A673 (cell line): ENCODE measurements at regions not wholly inside any gene's neighbourhood (a gene's known extent, or its start where the extent isn't known, plus 50 kb on each side); places are given as distances from the start of the nearest gene placed in this dataset.
A peak's percentile ranks its signal among the peaks of the same experiment; 100 is the strongest.

Experiments
- BruUV-seq: library from RNA; stranded (reverse); fragments of 400-500 nt; replicated peaks from 2 replicates; lab custom pipeline; 2021; lab: Mats Ljungman, UMichigan
- CTCF ChIA-PET: fragments of 300-600 bp; sonication (Branson Sonifier 250); formaldehyde crosslinking; loops from one replicate; lab custom pipeline; 2022; ENCODE audit warnings: antibody characterized with exemption; lab: Charles Lee
- POLR2A ChIA-PET: fragments of 300-600 bp; sonication (Branson Sonifier 250); formaldehyde crosslinking; loops from one replicate; lab custom pipeline; 2022; ENCODE audit warnings: antibody characterized with exemption; ENCODE audit not compliant: low non-redundant PET; lab: Charles Lee
- DNase-seq: peaks from one replicate; pipeline ENCODE4 v3.0.0-alpha.2; 2015; ENCODE audit warnings: low spot score
- H3K27ac ChIP-seq: fragments of 200-600 bp; sonication (generic); 2 replicates; pipeline ENCODE4 v1.5.1; 2016; ENCODE audit warnings: mixed run types, low read depth, mild to moderate bottlenecking, mixed read lengths, antibody characterized with exemption, low read length; ENCODE audit not compliant: poor library complexity, severe bottlenecking
- H3K27me3 ChIP-seq: fragments of 200-600 bp; sonication (generic); replicated peaks from 2 replicates; pipeline ENCODE4 v1.6.1; 2017; ENCODE audit warnings: mixed run types, low read depth, mild to moderate bottlenecking, mixed read lengths, antibody characterized with exemption, low read length; ENCODE audit not compliant: insufficient read depth, poor library complexity
- H3K36me3 ChIP-seq: fragments of 200-600 bp; sonication (generic); 2 replicates; pipeline ENCODE4 v1.6.1; 2016; ENCODE audit warnings: mixed run types, mild to moderate bottlenecking, mixed read lengths, antibody characterized with exemption, low read length; ENCODE audit not compliant: insufficient read depth, poor library complexity, severe bottlenecking
- H3K4me1 ChIP-seq: fragments of 200-600 bp; sonication (generic); 2 replicates; pipeline ENCODE4 v1.6.1; 2017; ENCODE audit warnings: mixed run types, mild to moderate bottlenecking, mixed read lengths, antibody characterized with exemption, low read length; ENCODE audit not compliant: insufficient read depth, poor library complexity, severe bottlenecking
- H3K4me3 ChIP-seq: fragments of 200-600 bp; sonication (generic); 2 replicates; pipeline ENCODE4 v1.5.1; 2016; ENCODE audit warnings: low read depth, mixed run types, mild to moderate bottlenecking, mixed read lengths, low read length; ENCODE audit not compliant: poor library complexity, severe bottlenecking
- H3K9me3 ChIP-seq: fragments of 200-600 bp; sonication (generic); 2 replicates; pipeline ENCODE4 v1.6.1; 2016; ENCODE audit warnings: mixed run types, low read depth, mild to moderate bottlenecking, mixed read lengths, antibody characterized with exemption, low read length; ENCODE audit not compliant: poor library complexity, severe bottlenecking
- EZH2 ChIP-seq: fragments of 200-600 bp; sonication (generic); IDR thresholded peaks from 2 replicates; pipeline ENCODE4 v1.6.1; 2017; ENCODE audit warnings: borderline replicate concordance, low read depth, mild to moderate bottlenecking, mixed read lengths, antibody characterized with exemption, low read length; ENCODE audit not compliant: poor library complexity, severe bottlenecking
- intact Hi-C: fragments of 100-400 bp; cut with micrococcal nuclease; formaldehyde crosslinking; loops from one replicate; pipeline ENCODE4 v1.10.0; 2022; ENCODE audit not compliant: unreplicated experiment
- TF ChIP-seq, protein P1 (sequence below): fragments of 300-800, 200-600 bp; sonication (generic); conservative IDR thresholded peaks from 2 replicates; pipeline ENCODE4 v1.5.1; 2017; ENCODE audit warnings: low read depth, mild to moderate bottlenecking, antibody characterized with exemption, low read length, moderate library complexity, mixed read lengths

DNA sequence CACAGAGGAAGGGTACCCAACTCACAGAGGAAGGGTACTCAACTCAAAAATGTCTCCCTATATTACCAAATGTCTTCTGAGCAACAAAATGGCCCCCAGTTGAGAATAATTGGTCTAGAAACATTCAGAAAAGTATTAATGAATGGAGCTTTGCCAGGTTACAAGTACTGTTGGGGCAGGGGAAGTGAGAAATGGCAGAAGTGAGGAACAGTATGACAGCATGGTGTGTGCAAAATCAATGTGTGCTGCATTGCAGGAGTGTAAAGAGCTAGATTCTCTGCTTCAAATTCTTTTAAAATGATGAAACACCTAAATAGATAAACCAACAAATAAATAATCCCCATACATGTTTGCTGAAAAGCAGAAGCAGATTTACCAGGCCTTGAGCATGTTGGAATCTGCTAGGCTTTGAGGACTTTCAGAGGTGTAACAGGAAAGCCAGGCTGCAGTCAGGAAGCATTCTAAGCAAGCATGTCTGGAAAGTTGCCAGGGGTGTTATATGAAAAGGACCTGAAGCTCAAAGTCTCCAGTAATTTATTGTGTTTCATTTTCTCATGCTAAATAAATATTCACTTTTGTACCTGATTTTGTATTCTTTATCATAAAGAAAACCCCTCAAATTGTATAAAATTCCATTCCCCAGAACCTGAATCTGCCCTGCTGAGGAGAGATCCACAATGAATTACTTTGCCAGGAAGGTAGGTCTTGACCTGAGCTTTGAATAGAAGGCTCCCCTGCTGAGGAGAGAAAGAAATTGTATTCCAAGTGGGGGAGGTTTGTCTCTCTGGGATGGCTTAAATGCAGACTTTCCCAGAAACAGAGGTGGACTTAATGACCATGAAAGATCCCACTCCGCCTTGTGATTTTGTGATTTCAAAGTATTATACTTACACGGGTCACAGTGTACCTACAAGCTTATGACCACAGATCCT, 265.0 kb upstream of the MARCKS start:
- H3K4me3 ChIP-seq: no peak overlapping the region
- no peaks in the 10 kb centered on the region for H3K36me3 ChIP-seq
- no peaks in the 10 kb centered on the region for H3K9me3 ChIP-seq
- no peak overlapping the region for H3K27ac ChIP-seq
- intact Hi-C loops: no loop called here
- BruUV-seq: no TSS peak
- POLR2A ChIA-PET: no interaction called here
- TF ChIP-seq EZH2: no peak
- TF ChIP-seq, protein P1, sequence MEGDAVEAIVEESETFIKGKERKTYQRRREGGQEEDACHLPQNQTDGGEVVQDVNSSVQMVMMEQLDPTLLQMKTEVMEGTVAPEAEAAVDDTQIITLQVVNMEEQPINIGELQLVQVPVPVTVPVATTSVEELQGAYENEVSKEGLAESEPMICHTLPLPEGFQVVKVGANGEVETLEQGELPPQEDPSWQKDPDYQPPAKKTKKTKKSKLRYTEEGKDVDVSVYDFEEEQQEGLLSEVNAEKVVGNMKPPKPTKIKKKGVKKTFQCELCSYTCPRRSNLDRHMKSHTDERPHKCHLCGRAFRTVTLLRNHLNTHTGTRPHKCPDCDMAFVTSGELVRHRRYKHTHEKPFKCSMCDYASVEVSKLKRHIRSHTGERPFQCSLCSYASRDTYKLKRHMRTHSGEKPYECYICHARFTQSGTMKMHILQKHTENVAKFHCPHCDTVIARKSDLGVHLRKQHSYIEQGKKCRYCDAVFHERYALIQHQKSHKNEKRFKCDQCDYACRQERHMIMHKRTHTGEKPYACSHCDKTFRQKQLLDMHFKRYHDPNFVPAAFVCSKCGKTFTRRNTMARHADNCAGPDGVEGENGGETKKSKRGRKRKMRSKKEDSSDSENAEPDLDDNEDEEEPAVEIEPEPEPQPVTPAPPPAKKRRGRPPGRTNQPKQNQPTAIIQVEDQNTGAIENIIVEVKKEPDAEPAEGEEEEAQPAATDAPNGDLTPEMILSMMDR: no peak
- H3K4me1 ChIP-seq: peaks cover 8% of the 10 kb centered on the region
- CTCF ChIA-PET: no interaction called here
- peak; percentile 38 for DNase-seq
- H3K27me3 ChIP-seq: no peaks in the 10 kb centered on the region

DNA sequence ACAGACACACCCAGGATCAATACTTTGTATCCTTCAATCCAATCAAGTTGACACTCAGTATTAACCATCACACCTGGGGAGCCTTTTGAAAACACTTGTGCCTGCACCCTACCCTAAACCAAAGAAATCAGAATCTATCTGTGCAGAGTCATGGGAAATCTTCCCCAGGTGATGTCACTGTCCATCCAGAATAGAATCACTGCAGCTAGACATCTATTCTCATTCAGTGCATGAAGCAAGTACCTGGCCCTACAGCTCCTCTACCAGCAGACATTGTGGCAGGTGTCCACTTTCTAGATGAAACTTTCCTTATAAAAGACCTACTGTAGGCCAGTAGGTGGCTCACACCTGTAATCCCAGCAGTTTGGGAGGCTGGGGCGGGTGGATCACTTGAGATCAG, 262.4 kb upstream of the MARCKS start:
- ChIA-PET POLR2A (no interaction called here), CTCF (no interaction called here)
- intact Hi-C loops: no loop called here

DNA sequence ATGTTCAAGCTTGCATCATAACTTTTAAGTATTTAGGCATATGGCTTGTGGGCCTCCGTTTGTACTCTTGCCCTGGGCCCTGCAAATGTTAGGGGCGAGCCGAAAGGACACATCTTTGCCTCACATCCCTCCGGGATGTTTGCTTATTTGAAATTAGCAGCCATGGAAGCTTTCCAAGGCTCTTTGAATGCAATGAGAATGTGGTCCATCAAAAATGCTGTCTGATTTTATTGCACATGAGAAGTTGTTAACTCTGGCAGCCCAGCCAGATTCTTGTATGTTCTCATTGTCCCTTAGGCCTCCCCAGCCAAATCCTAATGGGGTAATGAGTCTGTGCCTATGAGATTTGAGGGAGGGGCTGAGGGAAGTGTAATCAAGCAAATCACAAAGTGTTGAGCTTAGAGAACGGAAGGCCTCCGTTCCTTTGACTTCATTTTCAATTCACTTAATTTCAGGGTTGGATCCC, 261.2 kb upstream of the MARCKS start:
- CTCF ChIA-PET: interaction anchor here (0.5 kb wide), 1 partner anchor 315 kb away, joined by 7 read pairs; no protein-coding TSS in a partner anchor
- BruUV-seq: no TSS peak
- POLR2A ChIA-PET: no interaction called here

More for the DNA sequence above, 262.4 kb upstream of the MARCKS start:
- DNase-seq: no peak
- no peaks in the 10 kb centered on the region for H3K36me3 ChIP-seq
- H3K4me3 ChIP-seq: no peak overlapping the region
- TF ChIP-seq EZH2: no peak
- TF ChIP-seq, protein P1: no peak
- H3K27ac ChIP-seq: no peak overlapping the region
- H3K27me3 ChIP-seq: no peaks in the 10 kb centered on the region
- H3K9me3 ChIP-seq: no peaks in the 10 kb centered on the region
- peaks cover 3% of the 10 kb centered on the region for H3K4me1 ChIP-seq
- no TSS peak for BruUV-seq

More for the DNA sequence above, 261.2 kb upstream of the MARCKS start:
- Histone ChIP-seq H3K27ac (no peak overlapping the region), H3K36me3 (no peaks in the 10 kb centered on the region), H3K4me3 (no peak overlapping the region), H3K4me1 (peaks cover 3% of the 10 kb centered on the region), H3K9me3 (no peaks in the 10 kb centered on the region), H3K27me3 (no peaks in the 10 kb centered on the region)
- intact Hi-C loops: no loop called here
- TF ChIP-seq, protein P1: no peak
- no peak for TF ChIP-seq EZH2
- DNase-seq: no peak
